Mesothelial cell of epicardium (in vitro differentiated cells): ENCODE measurements at regions not wholly inside any gene's neighbourhood (a gene's known extent, or its start where the extent isn't known, plus 50 kb on each side); places are given as distances from the start of the nearest gene placed in this dataset.

Experiments used
- DNase-seq, 2 experiments: peaks; one replicate each; pipeline ENCODE4 v3.0.0; 2021; ENCODE audit warnings: low spot score in 2 of 2; ENCODE audit not compliant: unreplicated experiment in 2 of 2
- H3K27ac Mint-ChIP-seq: 2 replicates; pipeline ENCODE4 v1.8.0; 2021; ENCODE audit warnings: mixed read lengths
- H3K27me3 Mint-ChIP-seq: 2 replicates; pipeline ENCODE4 v1.8.0; 2021; ENCODE audit warnings: low read depth, mixed read lengths
- H3K36me3 Mint-ChIP-seq: 2 replicates; pipeline ENCODE4 v1.8.0; 2021; ENCODE audit warnings: mixed read lengths
- H3K4me1 Mint-ChIP-seq: 2 replicates; pipeline ENCODE4 v1.8.0; 2021; ENCODE audit warnings: mixed read lengths
- H3K4me3 Mint-ChIP-seq: 2 replicates; pipeline ENCODE4 v1.8.0; 2021; ENCODE audit warnings: mild to moderate bottlenecking, moderate library complexity, mixed read lengths
- H3K9me3 Mint-ChIP-seq: 2 replicates; pipeline ENCODE4 v1.8.0; 2021; ENCODE audit warnings: mixed read lengths
- TF ChIP-seq, protein P1 (sequence below): fragments of 200-600 bp; sonication (generic); IDR thresholded peaks from one replicate; pipeline ENCODE4 v1.5.0; 2021; ENCODE audit warnings: antibody characterized with exemption; ENCODE audit not compliant: unreplicated experiment

GRCh38 chr10:88116481-88116880 lies 253.1 kb downstream of the PTEN start:
- Mint-ChIP-seq H3K9me3 (no peaks in the 10 kb centered on the region), H3K27ac (no peak overlapping the region), H3K27me3 (peaks cover 5% of the 10 kb centered on the region), H3K4me1 (peaks cover 9% of the 10 kb centered on the region), H3K36me3 (no peaks in the 10 kb centered on the region), H3K4me3 (no peak overlapping the region)
- no peak for DNase-seq
- TF ChIP-seq, protein P1, sequence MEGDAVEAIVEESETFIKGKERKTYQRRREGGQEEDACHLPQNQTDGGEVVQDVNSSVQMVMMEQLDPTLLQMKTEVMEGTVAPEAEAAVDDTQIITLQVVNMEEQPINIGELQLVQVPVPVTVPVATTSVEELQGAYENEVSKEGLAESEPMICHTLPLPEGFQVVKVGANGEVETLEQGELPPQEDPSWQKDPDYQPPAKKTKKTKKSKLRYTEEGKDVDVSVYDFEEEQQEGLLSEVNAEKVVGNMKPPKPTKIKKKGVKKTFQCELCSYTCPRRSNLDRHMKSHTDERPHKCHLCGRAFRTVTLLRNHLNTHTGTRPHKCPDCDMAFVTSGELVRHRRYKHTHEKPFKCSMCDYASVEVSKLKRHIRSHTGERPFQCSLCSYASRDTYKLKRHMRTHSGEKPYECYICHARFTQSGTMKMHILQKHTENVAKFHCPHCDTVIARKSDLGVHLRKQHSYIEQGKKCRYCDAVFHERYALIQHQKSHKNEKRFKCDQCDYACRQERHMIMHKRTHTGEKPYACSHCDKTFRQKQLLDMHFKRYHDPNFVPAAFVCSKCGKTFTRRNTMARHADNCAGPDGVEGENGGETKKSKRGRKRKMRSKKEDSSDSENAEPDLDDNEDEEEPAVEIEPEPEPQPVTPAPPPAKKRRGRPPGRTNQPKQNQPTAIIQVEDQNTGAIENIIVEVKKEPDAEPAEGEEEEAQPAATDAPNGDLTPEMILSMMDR: no peak

GRCh38 chr10:88116971-88117626 lies 253.7 kb downstream of the PTEN start:
- H3K4me1 Mint-ChIP-seq: peaks cover 9% of the 10 kb centered on the region
- H3K4me3 Mint-ChIP-seq: no peak overlapping the region
- no peaks in the 10 kb centered on the region for H3K36me3 Mint-ChIP-seq
- peaks cover 5% of the 10 kb centered on the region for H3K27me3 Mint-ChIP-seq
- H3K9me3 Mint-ChIP-seq: no peaks in the 10 kb centered on the region
- TF ChIP-seq, protein P1: no peak
- no peak for DNase-seq
- H3K27ac Mint-ChIP-seq: no peak overlapping the region

DNA sequence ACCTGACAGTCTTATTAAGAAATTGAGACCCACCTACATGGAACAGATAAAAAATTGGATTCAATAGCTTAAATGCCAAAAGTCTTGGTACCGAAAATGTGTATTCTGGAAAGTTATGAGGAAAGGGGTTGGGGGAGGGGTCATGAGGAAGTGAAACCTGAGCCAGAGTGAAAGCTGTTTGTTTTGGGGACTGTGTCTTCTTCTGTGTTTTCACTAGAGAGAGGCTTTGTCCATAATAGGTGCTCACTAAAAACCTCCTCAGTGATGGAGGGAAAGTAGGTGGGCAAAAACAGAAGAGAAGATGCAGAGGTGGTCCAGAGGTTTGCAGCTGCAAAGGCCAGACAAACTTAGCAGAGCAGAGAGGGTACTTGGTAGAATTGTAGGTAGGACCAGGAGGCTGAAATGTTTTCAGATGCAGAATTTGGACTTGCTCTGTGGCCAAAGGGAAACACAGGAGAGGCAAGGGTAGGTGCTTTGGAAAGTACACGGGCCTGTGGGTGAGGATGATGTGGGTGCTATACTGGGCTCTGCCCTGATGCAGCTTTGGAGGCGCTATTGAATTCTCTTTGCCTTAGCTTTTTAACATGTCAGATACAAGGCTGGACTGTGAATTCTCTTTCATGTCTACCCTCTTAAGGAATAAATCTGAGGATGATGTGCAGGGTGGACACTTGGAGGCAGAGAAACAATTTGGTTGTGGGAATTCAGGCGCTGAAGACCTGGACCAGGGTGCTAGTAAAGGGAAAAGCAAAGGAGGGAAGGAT lies 254.6 kb downstream of the PTEN start:
- Mint-ChIP-seq H3K27ac (no peak overlapping the region), H3K4me3 (no peak overlapping the region), H3K4me1 (peaks cover 9% of the 10 kb centered on the region), H3K36me3 (no peaks in the 10 kb centered on the region), H3K27me3 (peaks cover 5% of the 10 kb centered on the region), H3K9me3 (no peaks in the 10 kb centered on the region)
- TF ChIP-seq, protein P1: no peak
- DNase-seq: no peak

DNA sequence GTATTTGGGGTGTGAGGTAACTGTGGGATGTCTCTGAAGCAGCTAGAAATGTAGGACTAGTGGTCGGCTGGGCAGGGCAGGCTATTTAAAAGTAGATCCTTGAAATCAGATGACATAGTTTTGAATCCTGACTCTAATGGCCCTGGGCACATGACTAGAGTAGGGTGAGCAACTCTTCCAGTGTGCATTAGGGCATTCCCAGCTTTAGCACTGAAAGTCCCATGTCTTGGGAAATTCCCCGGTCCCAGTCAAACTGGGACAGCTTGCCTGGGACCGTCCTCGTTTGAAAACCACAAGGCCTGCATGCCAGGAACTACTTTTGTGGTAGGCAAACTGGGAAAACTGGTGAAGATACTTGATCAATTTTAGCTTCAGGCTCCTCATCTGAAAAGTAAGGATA lies 255.3 kb downstream of the PTEN start:
- H3K27me3 Mint-ChIP-seq: peaks cover 5% of the 10 kb centered on the region
- H3K4me1 Mint-ChIP-seq: peaks cover 9% of the 10 kb centered on the region
- no peak overlapping the region for H3K4me3 Mint-ChIP-seq
- no peak overlapping the region for H3K27ac Mint-ChIP-seq
- H3K36me3 Mint-ChIP-seq: no peaks in the 10 kb centered on the region
- TF ChIP-seq, protein P1: no peak
- no peaks in the 10 kb centered on the region for H3K9me3 Mint-ChIP-seq
- no peak for DNase-seq

DNA sequence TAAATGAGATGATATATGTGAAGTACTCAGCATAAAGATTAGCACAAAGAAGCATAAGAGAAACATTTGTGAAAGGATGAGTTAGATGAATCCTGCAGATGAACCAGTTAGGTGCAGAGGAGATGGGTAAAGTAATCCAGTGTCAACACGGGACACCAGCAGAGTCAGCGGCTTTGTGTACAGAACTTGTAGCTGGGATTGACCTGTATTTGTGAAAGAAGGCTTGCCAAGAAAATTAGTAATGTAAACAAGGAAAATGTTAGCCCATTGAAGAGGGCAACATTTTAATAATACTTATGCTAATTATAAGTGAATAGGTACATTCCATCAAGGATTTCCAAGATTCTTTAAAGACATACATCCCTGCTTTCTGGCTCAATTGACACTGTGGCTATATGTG lies 255.7 kb downstream of the PTEN start:
- Mint-ChIP-seq H3K36me3 (no peaks in the 10 kb centered on the region), H3K4me1 (peaks cover 9% of the 10 kb centered on the region), H3K27me3 (peaks cover 5% of the 10 kb centered on the region), H3K4me3 (no peak overlapping the region), H3K9me3 (no peaks in the 10 kb centered on the region), H3K27ac (no peak overlapping the region)
- DNase-seq: no peak
- TF ChIP-seq, protein P1: no peak
